ENCODE measurements at regions not wholly inside any gene's neighbourhood (a gene's known extent, or its start where the extent isn't known, plus 50 kb on each side); places are given as distances from the start of the nearest gene placed in this dataset.

DNA sequence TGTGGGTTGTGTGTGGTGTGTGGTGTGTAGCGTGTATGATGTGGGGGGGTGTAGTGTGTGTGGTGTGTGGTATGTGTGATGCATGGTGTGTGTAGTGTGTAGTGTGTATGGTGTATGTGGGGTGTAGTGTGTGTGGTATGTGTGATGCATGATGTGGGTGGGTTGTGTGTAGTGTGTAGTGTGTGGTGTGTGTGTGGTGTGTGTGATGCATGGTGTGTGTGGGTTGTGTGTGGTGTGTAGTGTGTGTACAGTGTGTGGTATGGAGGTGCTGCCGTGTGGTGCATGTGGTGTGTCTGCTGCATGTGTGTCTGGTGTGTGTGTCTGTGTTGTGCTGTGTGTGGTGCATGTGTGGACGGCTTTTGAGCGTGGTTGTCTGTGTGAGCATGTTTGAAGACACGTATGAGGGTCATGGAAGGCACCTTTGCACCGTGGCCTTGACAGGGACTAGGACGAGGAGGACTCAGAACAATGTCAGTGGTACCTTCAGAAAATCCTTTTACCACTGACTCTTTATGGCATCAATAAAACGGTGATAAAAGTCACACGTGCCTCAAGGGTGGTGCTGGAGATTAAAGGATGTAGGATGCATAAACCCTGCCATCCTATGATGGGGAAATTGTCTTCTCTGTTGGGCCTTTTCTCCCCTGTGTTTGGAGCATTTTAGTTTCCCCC, 328.7 kb upstream of the B3GAT1 start:
- Histone ChIP-seq H3K27ac (no peak overlapping the region), H3K9me2 (ENCODE audit: insufficient read depth) (no peaks in the 10 kb centered on the region), H3K4me2 (no peak overlapping the region), H3K9me3 (ENCODE audit: insufficient read depth, low read depth) (no peaks in the 10 kb centered on the region), H3K27me3 (ENCODE audit: insufficient read depth, low read depth) (peaks cover 50% of the 10 kb centered on the region), H3K36me3 (ENCODE audit: low read depth) (no peaks in the 10 kb centered on the region), H4K20me1 (ENCODE audit: insufficient read depth) (no peaks in the 10 kb centered on the region), H3K79me2 (ENCODE audit: low read depth) (no peaks in the 10 kb centered on the region), H3K4me3 (no peak overlapping the region), H2AFZ (no peak overlapping the region), H3K4me1 (replicated peaks; ENCODE audit: insufficient read depth) (no peaks in the 10 kb centered on the region), H3F3A (ENCODE audit: insufficient read depth, low read depth) (no peaks in the 10 kb centered on the region)
- POLR2A ChIA-PET (ENCODE audit: unreplicated experiment): no interaction called here
- CTCF ChIA-PET: no interaction called here
- BruUV-seq (replicated peaks): no TSS peak
- intact Hi-C loops (cut with micrococcal nuclease; ENCODE audit: unreplicated experiment): no loop called here
- TF ChIP-seq EZH2 (IDR thresholded peaks at IDR 0.05; ENCODE audit: low read depth) (no peak), CTCF (conservative IDR thresholded peaks at IDR 0.05) (no peak)
- DNase-seq: no peak

- no peak overlapping the region for H3K4me2 ChIP-seq
- H3K36me3 ChIP-seq (ENCODE audit: low read depth): no peaks in the 10 kb centered on the region
- H3K4me1 ChIP-seq (replicated peaks; ENCODE audit: insufficient read depth): no peaks in the 10 kb centered on the region
- DNase-seq: no peak
- intact Hi-C loops (cut with micrococcal nuclease; ENCODE audit: unreplicated experiment): no loop called here
- no peak overlapping the region for H3K4me3 ChIP-seq
- H3K79me2 ChIP-seq (ENCODE audit: low read depth): no peaks in the 10 kb centered on the region
- CTCF ChIA-PET: no interaction called here
- H3K9me3 ChIP-seq (ENCODE audit: insufficient read depth, low read depth): no peaks in the 10 kb centered on the region
- BruUV-seq (replicated peaks): no TSS peak
- H3K27ac ChIP-seq: no peak overlapping the region
- no peaks in the 10 kb centered on the region for H4K20me1 ChIP-seq (ENCODE audit: insufficient read depth)
- POLR2A ChIA-PET (ENCODE audit: unreplicated experiment): no interaction called here
- TF ChIP-seq EZH2 (IDR thresholded peaks at IDR 0.05; ENCODE audit: low read depth) (no peak), CTCF (conservative IDR thresholded peaks at IDR 0.05) (no peak)
- H2AFZ ChIP-seq: no peak overlapping the region
- H3K9me2 ChIP-seq (ENCODE audit: insufficient read depth): no peaks in the 10 kb centered on the region
- H3K27me3 ChIP-seq (ENCODE audit: insufficient read depth, low read depth): peaks cover 48% of the 10 kb centered on the region
- no peaks in the 10 kb centered on the region for H3F3A ChIP-seq (ENCODE audit: insufficient read depth, low read depth)
Observed at GRCh38 chr11:134739136-134739535, 327.1 kb upstream of the B3GAT1 start.

DNA sequence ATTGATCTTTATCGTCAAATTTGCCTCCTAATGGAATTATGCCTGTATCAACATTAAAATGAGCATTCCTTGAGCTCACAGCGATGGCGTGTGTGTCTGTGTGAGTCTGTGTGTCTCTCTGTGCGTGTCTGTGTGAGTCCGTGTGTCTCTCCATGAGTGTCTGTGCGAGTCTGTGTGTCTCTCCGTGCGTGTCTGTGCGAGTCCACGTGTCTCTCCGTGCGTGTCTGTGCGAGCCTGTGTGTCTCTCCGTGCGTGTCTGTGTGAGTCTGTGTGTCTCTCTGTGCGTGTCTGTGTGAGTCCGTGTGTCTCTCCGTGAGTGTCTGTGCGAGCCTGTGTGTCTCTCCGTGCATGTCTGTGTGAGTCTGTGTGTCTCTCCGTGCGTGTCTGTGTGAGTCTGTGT, 326.5 kb upstream of the B3GAT1 start:
- ChIA-PET CTCF (no interaction called here), POLR2A (ENCODE audit: unreplicated experiment) (no interaction called here)
- Histone ChIP-seq H3K27ac (no peak overlapping the region), H3K36me3 (ENCODE audit: low read depth) (no peaks in the 10 kb centered on the region), H3K4me3 (no peak overlapping the region), H4K20me1 (ENCODE audit: insufficient read depth) (no peaks in the 10 kb centered on the region), H3F3A (ENCODE audit: insufficient read depth, low read depth) (no peaks in the 10 kb centered on the region), H3K79me2 (ENCODE audit: low read depth) (no peaks in the 10 kb centered on the region), H3K4me1 (replicated peaks; ENCODE audit: insufficient read depth) (no peaks in the 10 kb centered on the region), H2AFZ (no peak overlapping the region), H3K9me3 (ENCODE audit: insufficient read depth, low read depth) (no peaks in the 10 kb centered on the region), H3K27me3 (ENCODE audit: insufficient read depth, low read depth) (peaks cover 52% of the 10 kb centered on the region), H3K9me2 (ENCODE audit: insufficient read depth) (no peaks in the 10 kb centered on the region), H3K4me2 (no peak overlapping the region)
- TF ChIP-seq EZH2 (IDR thresholded peaks at IDR 0.05; ENCODE audit: low read depth): no peak
- TF ChIP-seq CTCF (conservative IDR thresholded peaks at IDR 0.05): no peak
- intact Hi-C loops (cut with micrococcal nuclease; ENCODE audit: unreplicated experiment): no loop called here
- no TSS peak for BruUV-seq (replicated peaks)
- no peak for DNase-seq
